Suprapubic skin (tissue), 3 donors: ENCODE measurements at regions not wholly inside any gene's neighbourhood (a gene's known extent, or its start where the extent isn't known, plus 50 kb on each side); places are given as distances from the start of the nearest gene placed in this dataset.

Experiments used
- CTCF ChIP-seq, 2 donors: fragments of 200-600 bp in 1 of 2; fragments of 450-650 bp in 1 of 2; sonication (generic) in 1 of 2; IDR thresholded peaks; one replicate each; pipeline ENCODE4 v1.5.1; 2016 to 2019; ENCODE audit warnings: antibody characterized with exemption in 2 of 2, mild to moderate bottlenecking in 1 of 2, moderate library complexity in 1 of 2
- POLR2A ChIP-seq, 2 donors: fragments of 450-650 bp; IDR thresholded peaks; one replicate each; pipeline ENCODE4 v1.6.1; 2017; ENCODE audit warnings: antibody characterized with exemption in 2 of 2, mild to moderate bottlenecking in 2 of 2, moderate library complexity in 2 of 2

GRCh38 chr14:27148143-27148542 is 550.3 kb upstream of the NOVA1 start:
- TF ChIP-seq CTCF (IDR thresholded peaks at IDR 0.05), result no peak
- TF ChIP-seq POLR2A (IDR thresholded peaks at IDR 0.05), result no peak
